Gastrocnemius medialis (tissue), 4 donors: ENCODE measurements at regions not wholly inside any gene's neighbourhood (a gene's known extent, or its start where the extent isn't known, plus 50 kb on each side); places are given as distances from the start of the nearest gene placed in this dataset.

ENCODE experiments used
- ATAC-seq, 2 donors: fragments of 150-250 bp; one replicate each; pipeline ENCODE4 v1.9.1; 2016
- DNase-seq, 2 donors: peaks; one replicate each; pipeline ENCODE4 v3.0.0-alpha.2; 2019
- H3K27ac ChIP-seq, 4 donors: fragments of 200-600 bp; sonication (generic); 1 replicate in 1 of 4; 2 replicates in 3 of 4; pipeline ENCODE4 v1.5.1; 2016 to 2018; ENCODE audit warnings: mild to moderate bottlenecking in 2 of 4, moderate library complexity in 1 of 4
- H3K27me3 ChIP-seq, 3 donors: fragments of 200-600 bp; sonication (generic) in 2 of 3; 1 replicate in 1 of 3; 2 replicates in 2 of 3; pipeline versions ENCODE4 v1.5.1 to v1.6.0; 2016 to 2019; ENCODE audit warnings: mild to moderate bottlenecking in 1 of 3, moderate library complexity in 1 of 3
- H3K36me3 ChIP-seq, 2 donors: fragments of 200-600 bp; sonication (generic) in 1 of 2; one replicate each; pipeline ENCODE4 v1.5.1; 2017 to 2018
- H3K4me1 ChIP-seq, 2 donors: fragments of 200-600 bp; sonication (generic) in 1 of 2; one replicate each; pipeline ENCODE4 v1.5.1; 2016 to 2017; ENCODE audit warnings: mild to moderate bottlenecking in 2 of 2
- H3K4me3 ChIP-seq, 4 donors: fragments of 200-600 bp; sonication (generic) in 3 of 4; 1 replicate in 1 of 4; 2 replicates in 3 of 4; pipeline ENCODE4 v1.5.1; 2016 to 2019; ENCODE audit warnings: mild to moderate bottlenecking in 2 of 4
- H3K9me3 ChIP-seq, 3 donors: fragments of 200-600 bp; sonication (generic) in 2 of 3; 1 replicate in 1 of 3; 2 replicates in 2 of 3; pipeline ENCODE4 v1.5.1; 2016 to 2019
- POLR2A ChIP-seq, 2 donors: fragments of 450-650 bp; IDR thresholded peaks; one replicate each; pipeline ENCODE4 v1.6.1; 2017; ENCODE audit warnings: antibody characterized with exemption in 2 of 2, mild to moderate bottlenecking in 2 of 2, moderate library complexity in 2 of 2
- in situ Hi-C, 4 donors: fragments of 200-750 bp; cut with MboI; loops; one replicate each; pipeline versions ENCODE4 v1.15.0 to v1.8.0; 2017; ENCODE audit warnings: low sequenced_read_pairs in 4 of 4
- intact Hi-C: fragments of 100-400 bp; cut with DNase I; formaldehyde crosslinking; loops from one replicate; pipeline ENCODE4 v1.15.1; 2023; ENCODE audit warnings: low total_unique reads
- TF ChIP-seq, protein P1 (sequence below), 5 experiments: fragments of 450-650 bp in 3 of 5; fragments of 200-600 bp in 2 of 5; sonication (generic) in 2 of 5; IDR thresholded peaks in 4 of 5; conservative IDR thresholded peaks in 1 of 5; 1 replicate in 4 of 5; 2 replicates in 1 of 5; pipeline ENCODE4 v1.5.1; 2016 to 2019; ENCODE audit warnings: antibody characterized with exemption in 5 of 5, mild to moderate bottlenecking in 3 of 5, moderate library complexity in 3 of 5

- DNase-seq (no peak), ATAC-seq (no peak)
- in situ Hi-C loops (no loop called here), intact Hi-C loops (no loop called here)
- Histone ChIP-seq H3K4me1 (no peaks in the 10 kb centered on the region), H3K9me3 (no peaks in the 10 kb centered on the region), H3K27me3 (no peaks in the 10 kb centered on the region), H3K36me3 (no peaks in the 10 kb centered on the region), H3K4me3 (no peak overlapping the region), H3K27ac (no peak overlapping the region)
- no peak for TF ChIP-seq POLR2A (IDR thresholded peaks at IDR 0.05)
- TF ChIP-seq, protein P1, sequence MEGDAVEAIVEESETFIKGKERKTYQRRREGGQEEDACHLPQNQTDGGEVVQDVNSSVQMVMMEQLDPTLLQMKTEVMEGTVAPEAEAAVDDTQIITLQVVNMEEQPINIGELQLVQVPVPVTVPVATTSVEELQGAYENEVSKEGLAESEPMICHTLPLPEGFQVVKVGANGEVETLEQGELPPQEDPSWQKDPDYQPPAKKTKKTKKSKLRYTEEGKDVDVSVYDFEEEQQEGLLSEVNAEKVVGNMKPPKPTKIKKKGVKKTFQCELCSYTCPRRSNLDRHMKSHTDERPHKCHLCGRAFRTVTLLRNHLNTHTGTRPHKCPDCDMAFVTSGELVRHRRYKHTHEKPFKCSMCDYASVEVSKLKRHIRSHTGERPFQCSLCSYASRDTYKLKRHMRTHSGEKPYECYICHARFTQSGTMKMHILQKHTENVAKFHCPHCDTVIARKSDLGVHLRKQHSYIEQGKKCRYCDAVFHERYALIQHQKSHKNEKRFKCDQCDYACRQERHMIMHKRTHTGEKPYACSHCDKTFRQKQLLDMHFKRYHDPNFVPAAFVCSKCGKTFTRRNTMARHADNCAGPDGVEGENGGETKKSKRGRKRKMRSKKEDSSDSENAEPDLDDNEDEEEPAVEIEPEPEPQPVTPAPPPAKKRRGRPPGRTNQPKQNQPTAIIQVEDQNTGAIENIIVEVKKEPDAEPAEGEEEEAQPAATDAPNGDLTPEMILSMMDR (IDR thresholded peaks at IDR 0.05 in 4 of 5, conservative IDR thresholded peaks at IDR 0.05 in 1 of 5) = no peak
Observed at GRCh38 chr13:68675209-68675608, 1432.4 kb upstream of the ATXN8OS start.

DNA sequence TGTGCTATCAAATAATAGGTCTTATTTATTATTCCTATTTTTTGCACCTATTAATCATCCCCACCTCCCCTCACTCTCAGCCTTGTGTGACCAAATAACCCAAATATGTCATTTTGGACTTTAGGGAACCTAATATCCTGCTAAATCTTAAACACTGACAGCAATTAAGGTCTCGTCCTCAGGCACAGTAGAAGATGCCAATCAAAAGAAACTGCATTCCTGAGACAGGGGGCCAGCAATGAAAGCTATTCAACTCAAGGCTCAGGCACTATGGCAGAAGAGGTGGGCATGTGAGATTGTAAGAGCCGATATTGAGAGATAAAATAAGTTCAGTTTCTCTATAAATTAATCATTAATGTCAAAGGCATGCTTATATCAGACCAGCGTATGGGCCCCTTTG is 1437.7 kb upstream of the PCDH9 start:
- Histone ChIP-seq H3K4me1 (no peaks in the 10 kb centered on the region), H3K27ac (no peak overlapping the region), H3K36me3 (no peaks in the 10 kb centered on the region), H3K27me3 (no peaks in the 10 kb centered on the region), H3K9me3 (no peaks in the 10 kb centered on the region), H3K4me3 (no peak overlapping the region)
- in situ Hi-C loops = no loop called here
- DNase-seq (no peak), ATAC-seq (no peak)
- intact Hi-C loops = no loop called here
- TF ChIP-seq, protein P1 (IDR thresholded peaks at IDR 0.05 in 4 of 5, conservative IDR thresholded peaks at IDR 0.05 in 1 of 5) = no peak
- no peak for TF ChIP-seq POLR2A (IDR thresholded peaks at IDR 0.05)

- no peaks in the 10 kb centered on the region for H3K27me3 ChIP-seq
- H3K4me1 ChIP-seq = no peaks in the 10 kb centered on the region
- ATAC-seq = no peak
- H3K4me3 ChIP-seq = no peak overlapping the region
- H3K27ac ChIP-seq = no peak overlapping the region
- TF ChIP-seq, protein P1 (IDR thresholded peaks at IDR 0.05 in 4 of 5, conservative IDR thresholded peaks at IDR 0.05 in 1 of 5) = no peak
- no peak for TF ChIP-seq POLR2A (IDR thresholded peaks at IDR 0.05)
- no peaks in the 10 kb centered on the region for H3K36me3 ChIP-seq
- intact Hi-C loops (no loop called here), in situ Hi-C loops (no loop called here)
- no peaks in the 10 kb centered on the region for H3K9me3 ChIP-seq
- no peak for DNase-seq
Observed at GRCh38 chr13:68666774-68667397, 1436.8 kb upstream of the PCDH9 start.

DNA sequence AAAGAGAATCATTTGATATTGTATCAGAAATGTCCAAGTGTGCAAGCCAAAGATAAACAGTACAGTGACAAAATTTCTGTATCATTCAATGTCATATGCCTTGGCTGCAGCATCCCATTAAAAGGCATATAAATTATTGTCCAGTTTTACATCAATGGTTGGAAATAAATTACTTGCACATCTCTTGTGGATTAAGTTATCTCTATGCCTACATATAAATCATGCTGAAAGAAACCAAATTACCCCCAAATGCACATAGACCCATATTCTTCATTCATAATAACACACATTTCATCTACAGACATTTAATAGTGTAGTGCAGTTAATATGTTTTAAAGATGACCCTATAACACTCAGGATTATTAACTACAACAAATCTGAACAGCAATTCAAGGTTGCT is 1415.7 kb upstream of the PCDH9 start:
- no peak for DNase-seq
- no peaks in the 10 kb centered on the region for H3K36me3 ChIP-seq
- no peak for TF ChIP-seq POLR2A (IDR thresholded peaks at IDR 0.05)
- TF ChIP-seq, protein P1 (IDR thresholded peaks at IDR 0.05 in 4 of 5, conservative IDR thresholded peaks at IDR 0.05 in 1 of 5) = no peak
- H3K4me3 ChIP-seq = no peak overlapping the region
- no peaks in the 10 kb centered on the region for H3K27me3 ChIP-seq
- in situ Hi-C loops = no loop called here
- no peak overlapping the region for H3K27ac ChIP-seq
- intact Hi-C loops = no loop called here
- ATAC-seq = no peak
- H3K4me1 ChIP-seq = no peaks in the 10 kb centered on the region
- H3K9me3 ChIP-seq = no peaks in the 10 kb centered on the region

DNA sequence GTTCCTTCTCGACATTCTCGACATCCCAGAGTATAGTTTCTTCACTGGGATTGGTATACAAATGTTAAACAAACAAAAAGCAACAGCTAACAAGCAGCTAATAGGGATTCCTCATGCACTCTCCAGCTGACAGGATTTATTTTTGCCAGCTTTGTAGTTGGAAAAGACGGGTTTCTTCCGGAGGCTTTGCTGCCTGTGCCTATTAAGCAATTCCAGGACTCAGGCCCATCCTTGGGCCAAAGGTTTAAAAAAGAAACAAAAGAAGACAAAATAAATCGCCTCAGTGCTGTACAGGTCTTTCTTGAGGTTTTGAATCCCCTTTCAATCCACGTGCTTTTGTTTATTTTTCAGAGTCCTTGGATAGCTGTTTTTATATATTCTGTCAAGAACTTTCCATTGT is 1414.5 kb upstream of the PCDH9 start:
- intact Hi-C loops (no loop called here), in situ Hi-C loops (no loop called here)
- no peak for DNase-seq
- H3K9me3 ChIP-seq = no peaks in the 10 kb centered on the region
- H3K27me3 ChIP-seq = no peaks in the 10 kb centered on the region
- no peak for ATAC-seq
- H3K4me1 ChIP-seq = no peaks in the 10 kb centered on the region
- no peak overlapping the region for H3K27ac ChIP-seq
- H3K4me3 ChIP-seq = no peak overlapping the region
- H3K36me3 ChIP-seq = no peaks in the 10 kb centered on the region
- TF ChIP-seq POLR2A (IDR thresholded peaks at IDR 0.05) = no peak
